Neural cell (in vitro differentiated cells): ENCODE measurements at regions not wholly inside any gene's neighbourhood (a gene's known extent, or its start where the extent isn't known, plus 50 kb on each side); places are given as distances from the start of the nearest gene placed in this dataset.

Experiments
- H2AFZ ChIP-seq: fragments of 200-600, 300-800 bp; sonication (generic), shearing (Covaris generic); 2 replicates; pipeline ENCODE4 v1.6.0; 2014; ENCODE audit warnings: low read depth, mild to moderate bottlenecking, antibody characterized with exemption, low read length, moderate library complexity
- H3F3A ChIP-seq: fragments of 200-600 bp; shearing (Covaris generic); 2 replicates; pipeline ENCODE4 v1.6.1; 2016; ENCODE audit warnings: mild to moderate bottlenecking, moderate library complexity, mixed read lengths, antibody characterized with exemption, low read length; ENCODE audit not compliant: insufficient read depth, poor library complexity, severe bottlenecking
- H3K27ac ChIP-seq: fragments of 200-600, 300-800 bp; sonication (generic), shearing (Covaris generic); 2 replicates; pipeline ENCODE4 v1.5.1; 2014; ENCODE audit warnings: mild to moderate bottlenecking, low read length, moderate library complexity
- H3K27me3 ChIP-seq: fragments of 300-800, 200-600 bp; sonication (generic), shearing (Covaris generic); 2 replicates; pipeline ENCODE4 v1.6.0; 2014; ENCODE audit warnings: mild to moderate bottlenecking, low read depth, low read length, moderate library complexity; ENCODE audit not compliant: insufficient read depth
- H3K36me3 ChIP-seq: fragments of 300-800, 200-600 bp; sonication (generic), shearing (Covaris generic); 2 replicates; pipeline ENCODE4 v1.5.1; 2014; ENCODE audit warnings: mild to moderate bottlenecking, antibody characterized with exemption, low read length, moderate library complexity; ENCODE audit not compliant: insufficient read depth
- H3K4me2 ChIP-seq: fragments of 300-800, 200-600 bp; sonication (generic), shearing (Covaris generic); 2 replicates; pipeline ENCODE4 v1.6.0; 2014; ENCODE audit warnings: mild to moderate bottlenecking, low read length
- H3K4me3 ChIP-seq: fragments of 300-800, 200-600 bp; sonication (generic), shearing (Covaris generic); 2 replicates; pipeline ENCODE4 v1.5.1; 2014; ENCODE audit warnings: mild to moderate bottlenecking, low read length, moderate library complexity
- H3K79me2 ChIP-seq: fragments of 200-600 bp; shearing (Covaris generic); replicated peaks from 2 replicates; pipeline ENCODE4 v1.6.0; 2014; ENCODE audit warnings: mild to moderate bottlenecking, low read length, moderate library complexity; ENCODE audit not compliant: insufficient read depth
- H3K9ac ChIP-seq: fragments of 300-800, 200-600 bp; sonication (generic), shearing (Covaris generic); 2 replicates; pipeline ENCODE4 v1.6.1; 2016; ENCODE audit warnings: mild to moderate bottlenecking, low read length, mixed read lengths
- H3K9me2 ChIP-seq: fragments of 200-600 bp; shearing (Covaris generic); 2 replicates; pipeline ENCODE4 v1.6.1; 2016; ENCODE audit warnings: mild to moderate bottlenecking, low read length, mixed read lengths; ENCODE audit not compliant: insufficient read depth
- H3K9me3 ChIP-seq: fragments of 200-600, 300-800 bp; sonication (generic), shearing (Covaris generic); 2 replicates; pipeline ENCODE4 v1.6.1; 2016; ENCODE audit warnings: mild to moderate bottlenecking, mixed run types, low read length, moderate library complexity, mixed read lengths
- H4K20me1 ChIP-seq: fragments of 200-600 bp; shearing (Covaris generic); 2 replicates; pipeline ENCODE4 v1.6.1; 2016; ENCODE audit warnings: mild to moderate bottlenecking, mixed run types; ENCODE audit not compliant: insufficient read depth
- CTCF ChIP-seq: fragments of 450-650 bp; IDR thresholded peaks from 2 replicates; pipeline ENCODE4 v1.5.1; 2014; ENCODE audit warnings: antibody characterized with exemption, mild to moderate bottlenecking, moderate library complexity; ENCODE audit not compliant: poor library complexity, severe bottlenecking
- EP300 ChIP-seq: fragments of 450-650 bp; conservative IDR thresholded peaks from 2 replicates; pipeline ENCODE4 v1.6.1; 2014; ENCODE audit warnings: antibody characterized with exemption, mild to moderate bottlenecking, moderate library complexity; ENCODE audit not compliant: poor library complexity, severe bottlenecking
- EZH2 ChIP-seq: fragments of 200-600, 300-800 bp; shearing (Covaris generic), sonication (generic); IDR thresholded peaks from 2 replicates; pipeline ENCODE4 v1.6.1; 2014; ENCODE audit warnings: antibody characterized with exemption, low read length, borderline replicate concordance, mild to moderate bottlenecking; ENCODE audit not compliant: insufficient read depth, poor library complexity, severe bottlenecking
- MXI1 ChIP-seq: fragments of 450-650 bp; conservative IDR thresholded peaks from 2 replicates; pipeline ENCODE4 v1.6.1; 2014; ENCODE audit warnings: antibody characterized with exemption, mild to moderate bottlenecking; ENCODE audit not compliant: poor library complexity, severe bottlenecking
- POLR2AphosphoS5 ChIP-seq: IDR thresholded peaks from 2 replicates; pipeline ENCODE4 v1.6.1; 2012
- RAD21 ChIP-seq: fragments of 450-650 bp; conservative IDR thresholded peaks from 2 replicates; pipeline ENCODE4 v1.6.1; 2014; ENCODE audit warnings: antibody characterized with exemption, mild to moderate bottlenecking, moderate library complexity
- REST ChIP-seq: IDR thresholded peaks from 2 replicates; pipeline ENCODE4 v1.6.1; 2012; ENCODE audit warnings: borderline replicate concordance
- SMC3 ChIP-seq: fragments of 450-650 bp; conservative IDR thresholded peaks from 2 replicates; pipeline ENCODE4 v1.6.1; 2014; ENCODE audit warnings: antibody characterized with exemption, mild to moderate bottlenecking, moderate library complexity; ENCODE audit not compliant: poor library complexity
- TAF1 ChIP-seq: IDR thresholded peaks from 2 replicates; pipeline ENCODE4 v1.6.1; 2012; ENCODE audit warnings: low read depth

- Histone ChIP-seq H3K79me2 (no peaks in the 10 kb centered on the region), H3K27ac (no peak overlapping the region), H2AFZ (no peak overlapping the region), H3K9ac (no peak overlapping the region), H4K20me1 (no peaks in the 10 kb centered on the region), H3K4me3 (no peak overlapping the region), H3K4me2 (no peak overlapping the region), H3K36me3 (no peaks in the 10 kb centered on the region), H3K9me2 (no peaks in the 10 kb centered on the region), H3K9me3 (no peaks in the 10 kb centered on the region), H3F3A (no peaks in the 10 kb centered on the region), H3K27me3 (no peaks in the 10 kb centered on the region)
- no peak for TF ChIP-seq CTCF
- TF ChIP-seq EP300 = no peak
- no peak for TF ChIP-seq MXI1
- no peak for TF ChIP-seq SMC3
- TF ChIP-seq RAD21 = no peak
Measured at GRCh38 chr12:124370384-124370783, 75.5 kb downstream of the RFLNA start.

DNA sequence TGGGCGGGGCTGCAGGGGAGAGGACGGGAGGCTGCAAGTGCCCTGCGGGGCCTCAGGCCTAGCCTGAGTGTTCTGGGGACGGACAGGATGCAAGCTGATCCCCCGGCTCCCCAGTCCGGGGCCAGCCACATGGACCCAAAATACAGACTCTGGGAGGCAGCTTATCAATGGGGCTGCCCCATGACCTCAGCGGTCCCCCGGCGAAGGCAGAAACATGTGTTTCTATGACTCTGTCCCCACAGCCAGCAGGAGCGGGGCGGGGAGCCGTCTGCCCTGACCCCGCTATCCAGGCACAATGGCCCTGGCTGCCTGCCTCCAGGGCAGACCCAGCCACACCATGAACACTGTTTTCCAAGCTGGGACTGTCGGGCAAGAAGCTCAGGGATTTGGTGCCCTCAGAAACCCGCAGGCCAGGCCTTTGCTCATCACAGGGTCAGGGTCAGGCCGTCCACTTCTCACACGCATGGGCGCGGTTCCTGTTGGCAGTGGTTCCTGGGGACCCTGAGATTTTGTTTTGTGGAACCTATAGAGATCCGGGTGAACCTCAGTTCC, 75.0 kb downstream of the RFLNA start:
- Histone ChIP-seq H3K4me3 (no peak overlapping the region), H3K27me3 (no peaks in the 10 kb centered on the region), H3K36me3 (no peaks in the 10 kb centered on the region), H3K9me2 (no peaks in the 10 kb centered on the region), H2AFZ (no peak overlapping the region), H4K20me1 (no peaks in the 10 kb centered on the region), H3F3A (no peaks in the 10 kb centered on the region), H3K27ac (no peak overlapping the region), H3K4me2 (no peak overlapping the region), H3K9ac (no peak overlapping the region), H3K79me2 (no peaks in the 10 kb centered on the region), H3K9me3 (no peaks in the 10 kb centered on the region)
- TF ChIP-seq MXI1 (no peak), EZH2 (no peak), SMC3 (no peak), RAD21 (no peak), TAF1 (no peak), EP300 (no peak), REST (no peak), POLR2AphosphoS5 (no peak), CTCF (no peak)
